ENCODE measurements at regions not wholly inside any gene's neighbourhood (a gene's known extent, or its start where the extent isn't known, plus 50 kb on each side); places are given as distances from the start of the nearest gene placed in this dataset.

DNA sequence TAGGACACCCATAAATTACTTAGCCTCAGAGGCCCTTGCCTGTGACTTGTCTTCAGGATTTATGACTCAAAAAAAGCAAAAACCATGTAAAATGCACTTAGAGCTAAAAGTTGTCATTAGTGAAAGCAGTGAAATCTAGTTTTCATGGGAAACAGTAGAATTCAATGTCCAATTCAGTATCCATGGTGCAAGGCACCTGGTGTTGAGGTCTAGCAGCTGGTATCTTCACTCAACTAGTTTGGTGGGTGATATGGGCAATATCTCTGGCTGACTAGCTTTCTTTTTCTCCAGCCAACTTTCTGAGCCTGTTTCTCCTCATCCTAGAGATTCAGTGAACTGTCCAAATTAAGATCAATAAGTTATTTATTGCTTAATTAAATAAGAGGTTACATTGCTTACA lies 229.8 kb upstream of the NDST4 start:
- Histone ChIP-seq H2AFZ (ENCODE audit: low read length) (no peak overlapping the region), H3K4me3 (ENCODE audit: low read length in 2 of 2) (no peak overlapping the region), H2BK12ac (ENCODE audit: low read length) (no peak overlapping the region), H3K27ac (replicated peaks; ENCODE audit: low read length) (no peak overlapping the region), H3K4me2 (ENCODE audit: insufficient read depth, low read length, poor library complexity, severe bottlenecking) (no peak overlapping the region), H3K18ac (ENCODE audit: low read length) (no peak overlapping the region), H3K14ac (ENCODE audit: low read length) (no peak overlapping the region), H3K23ac (ENCODE audit: low read depth, low read length, poor library complexity) (no peak overlapping the region), H2AK5ac (ENCODE audit: low read depth, low read length) (no peak overlapping the region), H3K4ac (ENCODE audit: low read length) (no peak overlapping the region), H4K91ac (ENCODE audit: low read depth, low read length, poor library complexity) (no peak overlapping the region), H3K9ac (ENCODE audit: low read depth, low read length, poor library complexity) (no peak overlapping the region), H2BK5ac (ENCODE audit: low read length) (no peak overlapping the region), H3K27me3 (ENCODE audit: control insufficient read depth in 3 of 3, insufficient read depth in 3 of 3, low read depth in 1 of 3, low read length in 3 of 3) (no peaks in the 10 kb centered on the region), H3K36me3 (replicated peaks in 1 of 2; ENCODE audit: control insufficient read depth in 2 of 2, insufficient read depth in 2 of 2, low read length in 2 of 2) (no peaks in the 10 kb centered on the region), H4K8ac (ENCODE audit: low read depth, low read length) (no peak overlapping the region), H3K4me1 (ENCODE audit: control insufficient read depth in 2 of 2, insufficient read depth in 1 of 2, low read depth in 1 of 2, low read length in 2 of 2) (no peaks in the 10 kb centered on the region), H2BK15ac (ENCODE audit: low read length) (no peak overlapping the region), H3K79me1 (ENCODE audit: low read depth, low read length) (no peaks in the 10 kb centered on the region), H3K9me3 (replicated peaks in 1 of 2; ENCODE audit: control insufficient read depth in 2 of 2, insufficient read depth in 1 of 2, low read depth in 1 of 2, low read length in 2 of 2) (no peaks in the 10 kb centered on the region), H2BK120ac (ENCODE audit: low read depth, low read length) (no peak overlapping the region)
- no peak for DNase-seq (ENCODE audit: low spot score)

DNA sequence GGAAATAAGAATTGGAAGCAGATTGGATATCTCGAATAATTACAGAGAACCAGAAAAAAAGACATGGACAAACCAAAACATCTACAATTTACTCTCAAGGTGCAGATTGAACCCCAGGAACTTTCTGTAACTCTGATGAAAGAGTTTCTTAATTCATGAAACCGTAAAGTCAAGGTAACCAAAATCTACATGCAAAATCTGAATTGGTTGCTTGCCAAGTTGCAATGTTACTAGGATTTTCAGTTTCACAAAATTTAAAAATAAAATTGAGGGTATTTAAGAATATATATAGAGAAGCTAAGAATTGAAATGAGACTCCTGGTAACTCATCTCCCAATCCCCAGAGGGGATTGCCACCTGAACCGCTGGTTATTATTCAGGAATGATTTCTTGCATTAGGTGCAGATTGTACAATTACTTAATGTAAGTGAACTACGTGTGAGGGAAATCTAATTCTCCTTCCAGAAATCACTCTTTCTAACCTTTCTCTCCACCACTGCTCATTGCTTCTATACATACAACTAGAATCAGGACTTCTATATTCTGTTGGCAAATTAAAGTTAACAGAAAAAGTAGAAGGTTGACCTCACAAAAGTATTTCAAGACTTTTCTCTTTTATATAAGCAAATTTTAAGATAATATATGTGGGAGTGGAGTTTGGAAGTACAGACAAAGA lies 221.5 kb upstream of the NDST4 start:
- Histone ChIP-seq H3K4me2 (ENCODE audit: insufficient read depth, low read length, poor library complexity, severe bottlenecking) (no peak overlapping the region), H3K23ac (ENCODE audit: low read depth, low read length, poor library complexity) (no peak overlapping the region), H2AK5ac (ENCODE audit: low read depth, low read length) (no peak overlapping the region), H3K14ac (ENCODE audit: low read length) (no peak overlapping the region), H3K27ac (replicated peaks; ENCODE audit: low read length) (no peak overlapping the region), H4K91ac (ENCODE audit: low read depth, low read length, poor library complexity) (no peak overlapping the region), H4K8ac (ENCODE audit: low read depth, low read length) (no peak overlapping the region), H3K4me1 (ENCODE audit: control insufficient read depth in 2 of 2, insufficient read depth in 1 of 2, low read depth in 1 of 2, low read length in 2 of 2) (no peaks in the 10 kb centered on the region), H2BK12ac (ENCODE audit: low read length) (no peak overlapping the region), H3K79me1 (ENCODE audit: low read depth, low read length) (no peaks in the 10 kb centered on the region), H3K18ac (ENCODE audit: low read length) (no peak overlapping the region), H3K27me3 (ENCODE audit: control insufficient read depth in 3 of 3, insufficient read depth in 3 of 3, low read depth in 1 of 3, low read length in 3 of 3) (no peaks in the 10 kb centered on the region), H2BK120ac (ENCODE audit: low read depth, low read length) (no peak overlapping the region), H3K36me3 (replicated peaks in 1 of 2; ENCODE audit: control insufficient read depth in 2 of 2, insufficient read depth in 2 of 2, low read length in 2 of 2) (no peaks in the 10 kb centered on the region), H3K9ac (ENCODE audit: low read depth, low read length, poor library complexity) (no peak overlapping the region), H3K4ac (ENCODE audit: low read length) (no peak overlapping the region), H2AFZ (ENCODE audit: low read length) (no peak overlapping the region), H3K4me3 (ENCODE audit: low read length in 2 of 2) (no peak overlapping the region), H3K9me3 (replicated peaks in 1 of 2; ENCODE audit: control insufficient read depth in 2 of 2, insufficient read depth in 1 of 2, low read depth in 1 of 2, low read length in 2 of 2) (no peaks in the 10 kb centered on the region), H2BK15ac (ENCODE audit: low read length) (no peak overlapping the region), H2BK5ac (ENCODE audit: low read length) (no peak overlapping the region)
- DNase-seq (ENCODE audit: low spot score) = no peak
- WGBS, 2 donors (ENCODE audit: extremely low coverage in 2 of 2, insufficient read length in 2 of 2, insufficient replicate concordance in 1 of 2) = no CpG with 5 or more reads among the region's 4 CpGs

DNA sequence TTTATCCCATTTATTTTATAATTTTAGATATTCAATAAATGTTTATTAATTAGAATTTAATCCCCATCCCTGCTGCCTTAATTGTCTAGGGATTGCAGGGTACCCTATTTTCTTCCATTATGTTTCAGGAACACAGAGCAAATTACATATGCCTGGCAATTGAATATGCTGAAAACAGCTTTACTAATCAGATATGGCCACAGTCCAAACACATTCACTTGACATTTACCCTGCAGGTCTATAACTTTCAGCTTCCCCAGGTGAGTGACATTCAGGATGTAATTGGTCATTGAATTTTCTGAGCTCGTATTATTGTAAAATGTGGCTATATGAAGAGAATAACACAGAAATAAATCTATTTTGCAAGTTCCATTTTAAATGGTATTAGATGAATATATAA lies 218.7 kb upstream of the NDST4 start:
- H3K27ac ChIP-seq (replicated peaks; ENCODE audit: low read length) = no peak overlapping the region
- H3K23ac ChIP-seq (ENCODE audit: low read depth, low read length, poor library complexity) = no peak overlapping the region
- H2AK5ac ChIP-seq (ENCODE audit: low read depth, low read length) = no peak overlapping the region
- WGBS, 2 donors (ENCODE audit: extremely low coverage in 2 of 2, insufficient read length in 2 of 2, insufficient replicate concordance in 1 of 2) = no CpG with 5 or more reads among the region's 1 CpG
- H2BK12ac ChIP-seq (ENCODE audit: low read length) = no peak overlapping the region
- no peak overlapping the region for H2BK5ac ChIP-seq (ENCODE audit: low read length)
- H3K9ac ChIP-seq (ENCODE audit: low read depth, low read length, poor library complexity) = no peak overlapping the region
- H3K79me1 ChIP-seq (ENCODE audit: low read depth, low read length) = no peaks in the 10 kb centered on the region
- no peaks in the 10 kb centered on the region for H3K27me3 ChIP-seq (ENCODE audit: control insufficient read depth in 3 of 3, insufficient read depth in 3 of 3, low read depth in 1 of 3, low read length in 3 of 3)
- H2BK120ac ChIP-seq (ENCODE audit: low read depth, low read length) = no peak overlapping the region
- H3K4me3 ChIP-seq (ENCODE audit: low read length in 2 of 2) = no peak overlapping the region
- no peak overlapping the region for H4K8ac ChIP-seq (ENCODE audit: low read depth, low read length)
- H3K4ac ChIP-seq (ENCODE audit: low read length) = no peak overlapping the region
- H4K91ac ChIP-seq (ENCODE audit: low read depth, low read length, poor library complexity) = no peak overlapping the region
- no peak overlapping the region for H2BK15ac ChIP-seq (ENCODE audit: low read length)
- no peak overlapping the region for H3K18ac ChIP-seq (ENCODE audit: low read length)
- H3K36me3 ChIP-seq (replicated peaks in 1 of 2; ENCODE audit: control insufficient read depth in 2 of 2, insufficient read depth in 2 of 2, low read length in 2 of 2) = no peaks in the 10 kb centered on the region
- no peaks in the 10 kb centered on the region for H3K4me1 ChIP-seq (ENCODE audit: control insufficient read depth in 2 of 2, insufficient read depth in 1 of 2, low read depth in 1 of 2, low read length in 2 of 2)
- no peak overlapping the region for H3K4me2 ChIP-seq (ENCODE audit: insufficient read depth, low read length, poor library complexity, severe bottlenecking)
- no peak for DNase-seq (ENCODE audit: low spot score)
- H2AFZ ChIP-seq (ENCODE audit: low read length) = no peak overlapping the region
- H3K14ac ChIP-seq (ENCODE audit: low read length) = no peak overlapping the region
- H3K9me3 ChIP-seq (replicated peaks in 1 of 2; ENCODE audit: control insufficient read depth in 2 of 2, insufficient read depth in 1 of 2, low read depth in 1 of 2, low read length in 2 of 2) = no peaks in the 10 kb centered on the region

DNA sequence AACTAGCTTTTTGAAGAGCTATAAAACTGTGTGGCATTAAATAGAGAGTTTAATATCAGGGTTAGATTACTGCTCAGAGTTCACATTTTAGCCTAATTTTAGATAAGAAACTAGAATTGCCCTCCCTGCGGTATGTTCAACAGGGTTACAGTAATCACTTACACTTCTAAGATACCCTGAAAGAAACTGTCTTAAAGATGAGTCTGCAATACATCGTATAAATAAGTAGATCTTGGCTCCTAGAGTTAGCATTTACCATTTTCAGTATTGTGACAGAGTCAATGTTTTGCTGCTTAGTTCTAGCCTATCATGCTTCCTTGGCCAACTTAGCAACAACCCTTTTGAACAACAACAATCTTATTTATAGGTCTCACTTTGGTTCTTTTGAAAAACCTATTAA lies 217.8 kb upstream of the NDST4 start:
- no peak overlapping the region for H2BK12ac ChIP-seq (ENCODE audit: low read length)
- WGBS, 2 donors (ENCODE audit: extremely low coverage in 2 of 2, insufficient read length in 2 of 2, insufficient replicate concordance in 1 of 2) = no CpG with 5 or more reads among the region's 2 CpGs
- no peak overlapping the region for H2AK5ac ChIP-seq (ENCODE audit: low read depth, low read length)
- no peak overlapping the region for H4K8ac ChIP-seq (ENCODE audit: low read depth, low read length)
- no peak overlapping the region for H3K27ac ChIP-seq (replicated peaks; ENCODE audit: low read length)
- no peaks in the 10 kb centered on the region for H3K36me3 ChIP-seq (replicated peaks in 1 of 2; ENCODE audit: control insufficient read depth in 2 of 2, insufficient read depth in 2 of 2, low read length in 2 of 2)
- no peak overlapping the region for H2BK5ac ChIP-seq (ENCODE audit: low read length)
- no peak overlapping the region for H2BK15ac ChIP-seq (ENCODE audit: low read length)
- H3K18ac ChIP-seq (ENCODE audit: low read length) = no peak overlapping the region
- H3K4me3 ChIP-seq (ENCODE audit: low read length in 2 of 2) = no peak overlapping the region
- no peak overlapping the region for H3K9ac ChIP-seq (ENCODE audit: low read depth, low read length, poor library complexity)
- H3K9me3 ChIP-seq (replicated peaks in 1 of 2; ENCODE audit: control insufficient read depth in 2 of 2, insufficient read depth in 1 of 2, low read depth in 1 of 2, low read length in 2 of 2) = no peaks in the 10 kb centered on the region
- H3K4me1 ChIP-seq (ENCODE audit: control insufficient read depth in 2 of 2, insufficient read depth in 1 of 2, low read depth in 1 of 2, low read length in 2 of 2) = no peaks in the 10 kb centered on the region
- H4K91ac ChIP-seq (ENCODE audit: low read depth, low read length, poor library complexity) = no peak overlapping the region
- no peak overlapping the region for H3K4ac ChIP-seq (ENCODE audit: low read length)
- no peaks in the 10 kb centered on the region for H3K79me1 ChIP-seq (ENCODE audit: low read depth, low read length)
- no peak overlapping the region for H3K14ac ChIP-seq (ENCODE audit: low read length)
- H3K4me2 ChIP-seq (ENCODE audit: insufficient read depth, low read length, poor library complexity, severe bottlenecking) = no peak overlapping the region
- no peaks in the 10 kb centered on the region for H3K27me3 ChIP-seq (ENCODE audit: control insufficient read depth in 3 of 3, insufficient read depth in 3 of 3, low read depth in 1 of 3, low read length in 3 of 3)
- no peak overlapping the region for H2AFZ ChIP-seq (ENCODE audit: low read length)
- no peak overlapping the region for H2BK120ac ChIP-seq (ENCODE audit: low read depth, low read length)
- no peak overlapping the region for H3K23ac ChIP-seq (ENCODE audit: low read depth, low read length, poor library complexity)
- DNase-seq (ENCODE audit: low spot score) = no peak

All from neuronal stem cell (in vitro differentiated cells).